ENCODE measurements at regions not wholly inside any gene's neighbourhood (a gene's known extent, or its start where the extent isn't known, plus 50 kb on each side); places are given as distances from the start of the nearest gene placed in this dataset.
A peak's percentile ranks its signal among the peaks of the same experiment; 100 is the strongest.

- intact Hi-C loops (cut with DNase I): no loop called here
These were observed 831.6 kb downstream of the C6orf118 start for GRCh38 chr6:164477790-164478189.

GRCh38 chr6:164477101-164477500, 832.3 kb downstream of the C6orf118 start:
- ATAC-seq (ENCODE audit: poor library complexity) (no peak), DNase-seq (no peak)
- intact Hi-C loops (cut with DNase I): no loop called here

More at GRCh38 chr6:164477790-164478189, 831.6 kb downstream of the C6orf118 start:
- DNase-seq (no peak), ATAC-seq (ENCODE audit: poor library complexity) (no peak)

GRCh38 chr6:164469276-164469949, 840.0 kb downstream of the C6orf118 start:
- intact Hi-C loops (cut with DNase I): no loop called here
- ATAC-seq (ENCODE audit: poor library complexity) (no peak), DNase-seq (no peak)

GRCh38 chr6:164455835-164456234, 853.6 kb downstream of the C6orf118 start:
- intact Hi-C loops (cut with DNase I): no loop called here
- no peak for DNase-seq
- ATAC-seq (ENCODE audit: poor library complexity): no peak

GRCh38 chr6:164453835-164454234, 855.6 kb downstream of the C6orf118 start:
- DNase-seq: no peak
- ATAC-seq (ENCODE audit: poor library complexity): no peak
- intact Hi-C loops (cut with DNase I): no loop called here

- ATAC-seq (ENCODE audit: poor library complexity): no peak
- intact Hi-C loops (cut with DNase I): no loop called here
These were observed 866.8 kb downstream of the C6orf118 start for GRCh38 chr6:164442572-164442971.

GRCh38 chr6:164439331-164439730, 870.1 kb downstream of the C6orf118 start:
- intact Hi-C loops (cut with DNase I): no loop called here

More at GRCh38 chr6:164442572-164442971, 866.8 kb downstream of the C6orf118 start:
- DNase-seq: no peak

GRCh38 chr6:164436976-164437375, 872.4 kb downstream of the C6orf118 start:
- intact Hi-C loops (cut with DNase I): no loop called here

More at GRCh38 chr6:164439331-164439730, 870.1 kb downstream of the C6orf118 start:
- DNase-seq (no peak), ATAC-seq (ENCODE audit: poor library complexity) (no peak)

GRCh38 chr6:164427728-164428402, 881.5 kb downstream of the C6orf118 start:
- intact Hi-C loops (cut with DNase I): no loop called here
- no peak for ATAC-seq (ENCODE audit: poor library complexity)
- no peak for DNase-seq

More at GRCh38 chr6:164436976-164437375, 872.4 kb downstream of the C6orf118 start:
- ATAC-seq (ENCODE audit: poor library complexity) (no peak), DNase-seq (no peak)

GRCh38 chr6:164424489-164424888, 884.9 kb downstream of the C6orf118 start:
- intact Hi-C loops (cut with DNase I): no loop called here

GRCh38 chr6:164419099-164419498, 890.3 kb downstream of the C6orf118 start:
- intact Hi-C loops (cut with DNase I): no loop called here
- DNase-seq: no peak
- ATAC-seq (ENCODE audit: poor library complexity): no peak

More at GRCh38 chr6:164424489-164424888, 884.9 kb downstream of the C6orf118 start:
- ATAC-seq (ENCODE audit: poor library complexity) (no peak), DNase-seq (no peak)

GRCh38 chr6:164418262-164418588, 891.2 kb downstream of the C6orf118 start:
- no peak for ATAC-seq (ENCODE audit: poor library complexity)
- no peak for DNase-seq
- intact Hi-C loops (cut with DNase I): no loop called here

- intact Hi-C loops (cut with DNase I): no loop called here
- DNase-seq (no peak), ATAC-seq (ENCODE audit: poor library complexity) (no peak)
These were observed 891.7 kb downstream of the C6orf118 start for GRCh38 chr6:164417537-164418261.

- intact Hi-C loops (cut with DNase I): no loop called here
- DNase-seq (no peak), ATAC-seq (ENCODE audit: poor library complexity) (peak; percentile 36)
These were observed 893.4 kb downstream of the C6orf118 start for GRCh38 chr6:164415832-164416563.

GRCh38 chr6:164414695-164415094, 894.7 kb downstream of the C6orf118 start:
- ATAC-seq (ENCODE audit: poor library complexity) (no peak), DNase-seq (peak; percentile 39)
- intact Hi-C loops (cut with DNase I): no loop called here

GRCh38 chr6:164412566-164412965, 896.8 kb downstream of the C6orf118 start:
- DNase-seq (no peak), ATAC-seq (ENCODE audit: poor library complexity) (no peak)
- intact Hi-C loops (cut with DNase I): no loop called here

GRCh38 chr6:164410017-164410416, 899.4 kb downstream of the C6orf118 start:
- intact Hi-C loops (cut with DNase I): no loop called here
- ATAC-seq (ENCODE audit: poor library complexity) (peak; percentile 60), DNase-seq (no peak)

- no peak for DNase-seq
- intact Hi-C loops (cut with DNase I): no loop called here
- peak; percentile 80 for ATAC-seq (ENCODE audit: poor library complexity)
These were observed 899.9 kb downstream of the C6orf118 start for GRCh38 chr6:164409309-164410009.
